Cardiac muscle cell (in vitro differentiated cells and primary cell): ENCODE measurements at regions not wholly inside any gene's neighbourhood (a gene's known extent, or its start where the extent isn't known, plus 50 kb on each side); places are given as distances from the start of the nearest gene placed in this dataset.

ENCODE experiments used
- DNase-seq, 2 donors: peaks; one replicate each; pipeline versions ENCODE4 v3.0.0 to v3.0.0-alpha.2; 2010 to 2017; ENCODE audit warnings: low read depth in 1 of 2, low spot score in 1 of 2
- H3K27ac ChIP-seq: fragments of 200-600 bp; sonication (generic); 2 replicates; pipeline ENCODE4 v1.5.1; 2016
- H3K27me3 ChIP-seq: fragments of 200-600 bp; sonication (generic); 2 replicates; pipeline ENCODE4 v1.6.0; 2016; ENCODE audit warnings: control low read depth
- H3K36me3 ChIP-seq: fragments of 200-600 bp; sonication (generic); 2 replicates; pipeline ENCODE4 v1.5.1; 2016; ENCODE audit warnings: control low read depth
- H3K4me1 ChIP-seq: fragments of 200-600 bp; sonication (generic); 2 replicates; pipeline ENCODE4 v1.8.1; 2017; ENCODE audit warnings: low read depth, mild to moderate bottlenecking, mixed run types
- H3K4me3 ChIP-seq: fragments of 200-600 bp; sonication (generic); 2 replicates; pipeline ENCODE4 v1.5.1; 2016; ENCODE audit warnings: mild to moderate bottlenecking
- H3K9me3 ChIP-seq: fragments of 200-600 bp; sonication (generic); 2 replicates; pipeline ENCODE4 v1.5.1; 2017; ENCODE audit warnings: low read depth, mild to moderate bottlenecking, control low read depth
- CTCF ChIP-seq: IDR thresholded peaks from 2 replicates; pipeline ENCODE4 v1.5.1; 2012; ENCODE audit warnings: low read depth, mild to moderate bottlenecking, low read length

GRCh38 chr1:36626435-36626834, 143.7 kb upstream of the CSF3R start:
- TF ChIP-seq CTCF = no peak
- H3K9me3 ChIP-seq = no peaks in the 10 kb centered on the region

GRCh38 chr1:36625935-36626310, 143.2 kb upstream of the CSF3R start:
- no peak overlapping the region for H3K4me3 ChIP-seq
- TF ChIP-seq CTCF = no peak
- H3K27ac ChIP-seq = no peak overlapping the region
- H3K27me3 ChIP-seq = no peaks in the 10 kb centered on the region
- no peaks in the 10 kb centered on the region for H3K9me3 ChIP-seq
- no peaks in the 10 kb centered on the region for H3K4me1 ChIP-seq
- no peaks in the 10 kb centered on the region for H3K36me3 ChIP-seq
- no peak for DNase-seq

More at GRCh38 chr1:36626435-36626834, 143.7 kb upstream of the CSF3R start:
- Histone ChIP-seq H3K4me3 (no peak overlapping the region), H3K36me3 (no peaks in the 10 kb centered on the region), H3K4me1 (no peaks in the 10 kb centered on the region), H3K27me3 (no peaks in the 10 kb centered on the region), H3K27ac (no peak overlapping the region)
- no peak for DNase-seq

- DNase-seq = no peak
- Histone ChIP-seq H3K9me3 (no peaks in the 10 kb centered on the region), H3K4me3 (no peak overlapping the region), H3K36me3 (no peaks in the 10 kb centered on the region), H3K4me1 (no peaks in the 10 kb centered on the region), H3K27ac (no peak overlapping the region), H3K27me3 (no peaks in the 10 kb centered on the region)
- TF ChIP-seq CTCF = no peak
Measured at GRCh38 chr1:36625253-36625934, 142.7 kb upstream of the CSF3R start.

GRCh38 chr1:36624466-36624865, 141.8 kb upstream of the CSF3R start:
- Histone ChIP-seq H3K27ac (no peak overlapping the region), H3K27me3 (no peaks in the 10 kb centered on the region), H3K4me3 (no peak overlapping the region), H3K4me1 (no peaks in the 10 kb centered on the region), H3K9me3 (no peaks in the 10 kb centered on the region), H3K36me3 (no peaks in the 10 kb centered on the region)
- TF ChIP-seq CTCF = no peak
- no peak for DNase-seq

GRCh38 chr1:36622741-36623648, 140.3 kb upstream of the CSF3R start:
- H3K27ac ChIP-seq = no peak overlapping the region
- DNase-seq = no peak
- no peak for TF ChIP-seq CTCF
- H3K4me3 ChIP-seq = no peak overlapping the region
- H3K27me3 ChIP-seq = no peaks in the 10 kb centered on the region
- H3K9me3 ChIP-seq = no peaks in the 10 kb centered on the region
- no peaks in the 10 kb centered on the region for H3K36me3 ChIP-seq
- no peaks in the 10 kb centered on the region for H3K4me1 ChIP-seq
